ENCODE measurements at regions not wholly inside any gene's neighbourhood (a gene's known extent, or its start where the extent isn't known, plus 50 kb on each side); places are given as distances from the start of the nearest gene placed in this dataset.

- no peak overlapping the region for H3K9ac ChIP-seq (ENCODE audit: low read depth, low read length)
- in situ Hi-C loops (cut with MboI; ENCODE audit: low sequenced_read_pairs) (no loop called here), dilution Hi-C loops (cut with HindIII; ENCODE audit: low sequenced_read_pairs, unreplicated experiment) (no loop called here), intact Hi-C loops (cut with micrococcal nuclease) (no loop called here)
- H3K4ac ChIP-seq (ENCODE audit: low read depth, low read length) = no peak overlapping the region
- no peak overlapping the region for H3K14ac ChIP-seq (replicated peaks; ENCODE audit: low read depth, low read length)
- BruUV-seq (replicated peaks) = no TSS peak
- H3K23ac ChIP-seq (ENCODE audit: low read depth, low read length) = no peak overlapping the region
- no peak overlapping the region for H4K5ac ChIP-seq (ENCODE audit: low read depth, low read length)
- H3K4me1 ChIP-seq (ENCODE audit: control insufficient read depth, insufficient read depth, low read length) = no peaks in the 10 kb centered on the region
- no peak overlapping the region for H2AK5ac ChIP-seq (ENCODE audit: low read depth, low read length)
- no CpG with 5 or more reads among the region's 1 CpG for WGBS, 2 experiments (ENCODE audit: extremely low coverage in 2 of 2, insufficient read length in 1 of 2)
- H3K18ac ChIP-seq (ENCODE audit: low read depth, low read length) = no peak overlapping the region
- H3K4me3 ChIP-seq (ENCODE audit: insufficient read depth, low read depth, low read length) = no peak overlapping the region
- H3K36me3 ChIP-seq (ENCODE audit: control insufficient read depth, insufficient read depth, low read length) = no peaks in the 10 kb centered on the region
- H3K79me1 ChIP-seq (ENCODE audit: low read depth in 1 of 2, low read length in 2 of 2) = no peaks in the 10 kb centered on the region
- no peaks in the 10 kb centered on the region for H3K27me3 ChIP-seq (ENCODE audit: control insufficient read depth, insufficient read depth, low read length)
- H2AK9ac ChIP-seq (replicated peaks; ENCODE audit: low read depth, low read length, poor library complexity) = no peak overlapping the region
- H3K4me2 ChIP-seq (ENCODE audit: low read depth, low read length) = no peak overlapping the region
- no peak overlapping the region for H2BK15ac ChIP-seq (ENCODE audit: low read depth, low read length)
- CTCF ChIA-PET = no interaction called here
- H2BK5ac ChIP-seq (ENCODE audit: low read depth, low read length, poor library complexity, severe bottlenecking) = no peak overlapping the region
- no peak overlapping the region for H2BK20ac ChIP-seq (ENCODE audit: low read depth, low read length)
- no peak overlapping the region for H4K8ac ChIP-seq (ENCODE audit: low read depth in 2 of 2, low read length in 2 of 2)
- no peak for TF ChIP-seq ELK1 (IDR thresholded peaks at IDR 0.05; ENCODE audit: borderline replicate concordance, low read depth, low read length)
- TF ChIP-seq SMC3 (IDR thresholded peaks at IDR 0.05; ENCODE audit: low read depth, low read length) = no peak
- TF ChIP-seq RFX5 (IDR thresholded peaks at IDR 0.05; ENCODE audit: low read depth, low read length) = no peak
- TF ChIP-seq FOS (IDR thresholded peaks at IDR 0.05; ENCODE audit: low read depth, low read length) = no peak
- no peak for TF ChIP-seq RAD21 (IDR thresholded peaks at IDR 0.05; ENCODE audit: low read length)
- no peak for TF ChIP-seq POLR2A (IDR thresholded peaks at IDR 0.05; ENCODE audit: low read depth, low read length)
- TF ChIP-seq MAZ (IDR thresholded peaks at IDR 0.05; ENCODE audit: borderline replicate concordance, low read depth, low read length) = no peak
- TF ChIP-seq CEBPB (IDR thresholded peaks at IDR 0.05; ENCODE audit: low read depth, low read length) = no peak
- no peak for TF ChIP-seq CHD1 (IDR thresholded peaks at IDR 0.05; ENCODE audit: low read depth, low read length)
- no peak for TF ChIP-seq CTCF (conservative IDR thresholded peaks at IDR 0.05; ENCODE audit: low read depth, low read length)
- no peak for TF ChIP-seq MAFK (IDR thresholded peaks at IDR 0.05; ENCODE audit: low read depth, low read length)
- no peak for TF ChIP-seq NFE2L2 (IDR thresholded peaks at IDR 0.05; ENCODE audit: low read depth, low read length)
- TF ChIP-seq MXI1 (IDR thresholded peaks at IDR 0.05; ENCODE audit: borderline replicate concordance, low read depth, low read length) = no peak
- H3K9me1 ChIP-seq (ENCODE audit: insufficient read depth, low read length) = no peaks in the 10 kb centered on the region
- no peak overlapping the region for H4K91ac ChIP-seq (ENCODE audit: insufficient read depth, low read depth, low read length)
- no peak for DNase-seq
- no peak overlapping the region for H3K27ac ChIP-seq (ENCODE audit: insufficient read depth, low read length)
- H3K56ac ChIP-seq (ENCODE audit: extremely low read depth, insufficient read depth, low read length) = no peak overlapping the region
- H2BK120ac ChIP-seq (ENCODE audit: low read depth, low read length) = no peak overlapping the region
- POLR2A ChIA-PET (ENCODE audit: unreplicated experiment) = no interaction called here
- no peaks in the 10 kb centered on the region for H4K20me1 ChIP-seq (ENCODE audit: insufficient read depth, low read length)
- H2AFZ ChIP-seq (replicated peaks; ENCODE audit: low read length, poor library complexity) = no peak overlapping the region
- peaks cover 4% of the 10 kb centered on the region; the same call in 1 of the 2 replicates for H3K9me3 ChIP-seq (ENCODE audit: control insufficient read depth, insufficient read depth, low read length)
- no peak for ATAC-seq (ENCODE audit: low read depth)
Observed at GRCh38 chr9:31500422-31500821, 884.0 kb upstream of the ACO1 start.
